Neuronal stem cell (in vitro differentiated cells): ENCODE measurements at regions not wholly inside any gene's neighbourhood (a gene's known extent, or its start where the extent isn't known, plus 50 kb on each side); places are given as distances from the start of the nearest gene placed in this dataset.
"Not testable (repeated sequence)": the region's sequence is repeated elsewhere in the genome, so short reads cannot be mapped to it uniquely, and the experiment has no call there.

Source experiments
- DNase-seq: peaks from one replicate; pipeline ENCODE4 v3.0.0-alpha.2; 2013; ENCODE audit warnings: low spot score
- H2AFZ ChIP-seq: one replicate; pipeline ENCODE4 v1.6.1; 2013; ENCODE audit warnings: mild to moderate bottlenecking, low read length, inconsistent platforms
- H2AK5ac ChIP-seq: 2 replicates; pipeline ENCODE4 v1.6.1; 2013; ENCODE audit warnings: low read depth, mild to moderate bottlenecking, inconsistent platforms, low read length, moderate library complexity, mixed read lengths
- H2BK120ac ChIP-seq: 2 replicates; pipeline ENCODE4 v1.6.1; 2013; ENCODE audit warnings: low read depth, mild to moderate bottlenecking, inconsistent platforms, low read length, moderate library complexity, mixed read lengths
- H2BK12ac ChIP-seq: one replicate; pipeline ENCODE4 v1.6.1; 2013; ENCODE audit warnings: low read length, inconsistent platforms
- H2BK15ac ChIP-seq: 2 replicates; pipeline ENCODE4 v1.6.1; 2013; ENCODE audit warnings: mild to moderate bottlenecking, low read length, inconsistent platforms, mixed read lengths
- H2BK5ac ChIP-seq: one replicate; pipeline ENCODE4 v1.6.1; 2013; ENCODE audit warnings: inconsistent platforms, mild to moderate bottlenecking, low read length, moderate library complexity
- H3K14ac ChIP-seq: one replicate; pipeline ENCODE4 v1.6.1; 2013; ENCODE audit warnings: low read length, inconsistent platforms
- H3K18ac ChIP-seq: 2 replicates; pipeline ENCODE4 v1.6.1; 2013; ENCODE audit warnings: low read length, inconsistent platforms
- H3K23ac ChIP-seq: 2 replicates; pipeline ENCODE4 v1.6.1; 2013; ENCODE audit warnings: low read depth, mild to moderate bottlenecking, mixed read lengths, low read length, inconsistent platforms; ENCODE audit not compliant: poor library complexity
- H3K27ac ChIP-seq: replicated peaks from 3 replicates; pipeline ENCODE4 v1.5.1; 2013; ENCODE audit warnings: low read length, inconsistent platforms
- H3K27me3 ChIP-seq, 3 experiments: 2 replicates each; pipeline ENCODE4 v1.6.1; 2013; ENCODE audit warnings: low read length in 3 of 3, mild to moderate bottlenecking in 2 of 3, inconsistent platforms in 1 of 3, low read depth in 1 of 3, mixed read lengths in 1 of 3, moderate library complexity in 1 of 3; ENCODE audit not compliant: control insufficient read depth in 3 of 3, insufficient read depth in 3 of 3
- H3K36me3 ChIP-seq, 2 donors: replicated peaks in 1 of 2; 2 replicates each; pipeline ENCODE4 v1.6.1; 2013; ENCODE audit warnings: low read length in 2 of 2; ENCODE audit not compliant: control insufficient read depth in 2 of 2, insufficient read depth in 2 of 2
- H3K4ac ChIP-seq: 2 replicates; pipeline ENCODE4 v1.6.1; 2013; ENCODE audit warnings: inconsistent platforms, mild to moderate bottlenecking, low read length, moderate library complexity
- H3K4me1 ChIP-seq, 2 donors: 1 replicate in 1 of 2; 2 replicates in 1 of 2; pipeline ENCODE4 v1.6.1; 2013; ENCODE audit warnings: low read length in 2 of 2, low read depth in 1 of 2; ENCODE audit not compliant: control insufficient read depth in 2 of 2, insufficient read depth in 1 of 2
- H3K4me2 ChIP-seq: one replicate; pipeline ENCODE4 v1.6.1; 2013; ENCODE audit warnings: mild to moderate bottlenecking, low read length, inconsistent platforms; ENCODE audit not compliant: insufficient read depth, poor library complexity, severe bottlenecking
- H3K4me3 ChIP-seq, 2 donors: 2 replicates each; pipeline ENCODE4 v1.5.1; 2013; ENCODE audit warnings: low read length in 2 of 2, mild to moderate bottlenecking in 2 of 2, inconsistent platforms in 1 of 2, moderate library complexity in 1 of 2
- H3K79me1 ChIP-seq: one replicate; pipeline ENCODE4 v1.6.1; 2013; ENCODE audit warnings: low read depth, mild to moderate bottlenecking, inconsistent platforms, low read length, moderate library complexity
- H3K9ac ChIP-seq: one replicate; pipeline ENCODE4 v1.6.1; 2013; ENCODE audit warnings: mild to moderate bottlenecking, low read depth, low read length, inconsistent platforms; ENCODE audit not compliant: poor library complexity
- H3K9me3 ChIP-seq, 2 donors: replicated peaks in 1 of 2; 2 replicates each; pipeline versions ENCODE3 to v1.6.1; 2013; ENCODE audit warnings: low read length in 2 of 2, mild to moderate bottlenecking in 2 of 2, inconsistent platforms in 1 of 2, low read depth in 1 of 2, mixed read lengths in 1 of 2, moderate library complexity in 1 of 2; ENCODE audit not compliant: control insufficient read depth in 2 of 2, insufficient read depth in 1 of 2
- H4K8ac ChIP-seq: one replicate; pipeline ENCODE4 v1.6.1; 2013; ENCODE audit warnings: low read depth, mild to moderate bottlenecking, inconsistent platforms, low read length, moderate library complexity
- H4K91ac ChIP-seq: one replicate; pipeline ENCODE4 v1.6.1; 2013; ENCODE audit warnings: low read length, low read depth, mild to moderate bottlenecking, inconsistent platforms; ENCODE audit not compliant: poor library complexity
- WGBS, 2 donors: extraction: QIAGEN DNeasy Blood & Tissue Kit; methylation state at CpG; one replicate each; pipeline ENCODE4 v1.1.7; 2013; ENCODE audit warnings: missing lambda C conversion rate in 2 of 2, mixed read lengths in 1 of 2; ENCODE audit not compliant: insufficient read length in 2 of 2, insufficient replicate concordance in 1 of 2; ENCODE audit errors: extremely low coverage in 2 of 2; 5-methylcytosine and 5-hydroxymethylcytosine counted together

DNA sequence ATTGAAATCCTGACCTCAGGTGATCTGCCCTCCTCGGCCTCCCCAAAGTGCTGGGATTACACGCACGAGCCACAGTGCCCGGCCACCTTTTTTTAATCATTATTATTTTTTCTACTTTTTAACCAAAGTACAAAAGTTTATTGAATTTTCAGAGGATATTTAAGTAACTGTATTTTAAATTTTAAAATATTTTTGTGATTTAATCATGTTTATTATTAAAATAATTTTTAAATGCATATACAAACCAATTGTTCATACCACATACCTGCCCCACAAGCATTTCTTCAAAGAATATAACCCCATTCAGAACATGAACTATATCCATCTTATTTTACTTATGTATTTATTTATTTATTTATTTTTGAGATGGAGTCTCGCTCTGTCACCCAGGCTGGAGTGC is 163.6 kb upstream of the MAP2 start:
- no peak overlapping the region for H2BK5ac ChIP-seq
- H3K36me3 ChIP-seq = no peaks in the 10 kb centered on the region
- H3K14ac ChIP-seq = no peak overlapping the region
- H3K27me3 ChIP-seq = no peaks in the 10 kb centered on the region
- H2BK12ac ChIP-seq = no peak overlapping the region
- H2AFZ ChIP-seq = no peak overlapping the region
- no peak overlapping the region for H3K4ac ChIP-seq
- H4K8ac ChIP-seq = no peak overlapping the region
- no peak overlapping the region for H2BK15ac ChIP-seq
- no peak overlapping the region for H4K91ac ChIP-seq
- WGBS, 2 donors = no CpG with 5 or more reads among the region's 5 CpGs
- DNase-seq = no peak
- peaks cover 0 to 1% of the 10 kb centered on the region in 2 donors for H3K9me3 ChIP-seq
- no peak overlapping the region for H3K27ac ChIP-seq
- no peak overlapping the region for H3K4me3 ChIP-seq
- no peak overlapping the region for H3K18ac ChIP-seq
- H3K4me2 ChIP-seq = no peak overlapping the region
- no peaks in the 10 kb centered on the region for H3K4me1 ChIP-seq
- H3K9ac ChIP-seq = no peak overlapping the region
- H2AK5ac ChIP-seq = no peak overlapping the region
- no peak overlapping the region for H2BK120ac ChIP-seq
- no peak overlapping the region for H3K23ac ChIP-seq
- no peaks in the 10 kb centered on the region for H3K79me1 ChIP-seq

DNA sequence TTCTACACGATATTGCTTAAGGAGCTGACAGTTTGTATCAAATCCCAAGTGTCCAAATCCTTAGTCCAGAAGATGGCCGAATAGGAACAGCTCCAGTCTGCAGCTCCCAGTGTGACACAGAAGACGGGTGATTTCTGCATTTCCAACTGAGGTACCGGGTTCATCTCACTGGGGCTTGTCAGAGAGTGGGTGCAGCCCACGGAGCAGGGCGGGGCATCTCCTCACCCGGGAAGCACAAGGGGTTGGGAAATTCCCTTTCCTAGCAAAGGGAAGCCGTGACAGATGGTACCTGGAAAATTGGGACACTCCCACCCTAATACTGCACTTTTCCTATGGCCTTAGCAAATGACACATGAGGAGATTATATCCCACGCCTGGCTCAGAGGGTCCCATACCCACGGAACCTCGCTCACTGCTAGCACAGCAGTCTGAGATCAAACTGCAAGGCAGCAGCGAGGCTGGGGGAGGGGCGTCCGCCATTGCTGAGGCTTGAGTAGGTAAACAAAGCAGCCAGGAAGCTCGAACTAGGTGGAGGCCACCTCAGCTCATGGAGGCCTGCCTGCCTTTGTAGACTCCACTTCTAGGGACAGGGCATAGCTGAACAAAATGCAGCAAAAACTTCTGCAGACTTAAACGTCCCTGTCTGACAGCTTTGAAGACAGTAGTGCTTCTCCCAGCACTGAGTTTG is 162.3 kb upstream of the MAP2 start:
- H3K4me2 ChIP-seq, H3K79me1 ChIP-seq, H3K4me1 ChIP-seq, H2AK5ac ChIP-seq, H3K9ac ChIP-seq, H3K18ac ChIP-seq, H3K27me3 ChIP-seq, H2BK15ac ChIP-seq, H3K36me3 ChIP-seq, H3K23ac ChIP-seq, DNase-seq, H4K91ac ChIP-seq, H3K4ac ChIP-seq, H2BK5ac ChIP-seq, H2BK12ac ChIP-seq, H4K8ac ChIP-seq, H3K4me3 ChIP-seq, H3K27ac ChIP-seq, H3K9me3 ChIP-seq, H3K14ac ChIP-seq, H2BK120ac ChIP-seq: not testable (repeated sequence)
- WGBS, 2 donors = no CpG with 5 or more reads among the region's 16 CpGs
- peak overlapping the region; percentile 17 for H2AFZ ChIP-seq

DNA sequence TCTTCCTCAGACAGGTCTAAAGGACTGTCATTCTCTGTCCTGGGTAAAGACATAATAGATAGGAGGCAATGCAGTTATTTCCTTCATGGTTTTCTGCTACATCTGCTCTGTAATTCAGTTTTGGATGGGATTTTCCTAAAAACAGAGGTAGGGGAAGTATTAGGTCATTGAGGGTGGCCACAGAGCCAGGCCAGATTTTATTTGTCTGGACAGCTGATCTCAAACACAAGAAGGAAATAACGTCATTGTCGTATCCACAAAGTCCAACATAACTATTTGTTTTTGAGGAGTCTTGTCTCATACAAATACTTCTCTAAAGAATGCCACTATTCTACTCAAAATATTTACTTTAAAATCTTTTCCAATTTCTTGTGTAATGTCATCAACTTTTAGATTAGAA is 154.8 kb upstream of the MAP2 start:
- Histone ChIP-seq H3K36me3 (no peaks in the 10 kb centered on the region), H2BK12ac (no peak overlapping the region), H3K27ac (no peak overlapping the region), H3K14ac (no peak overlapping the region), H3K4me3 (no peak overlapping the region), H3K4me2 (no peak overlapping the region), H4K91ac (no peak overlapping the region), H3K23ac (no peak overlapping the region), H3K4me1 (no peaks in the 10 kb centered on the region), H2BK15ac (no peak overlapping the region), H3K9me3 (peaks cover 0 to 2% of the 10 kb centered on the region in 2 donors), H3K4ac (no peak overlapping the region), H3K79me1 (no peaks in the 10 kb centered on the region), H2BK5ac (no peak overlapping the region), H2AFZ (no peak overlapping the region), H3K27me3 (no peaks in the 10 kb centered on the region), H3K9ac (no peak overlapping the region), H2BK120ac (no peak overlapping the region), H3K18ac (no peak overlapping the region), H2AK5ac (no peak overlapping the region), H4K8ac (no peak overlapping the region)
- DNase-seq = no peak
- no CpG with 5 or more reads among the region's 2 CpGs for WGBS, 2 donors

DNA sequence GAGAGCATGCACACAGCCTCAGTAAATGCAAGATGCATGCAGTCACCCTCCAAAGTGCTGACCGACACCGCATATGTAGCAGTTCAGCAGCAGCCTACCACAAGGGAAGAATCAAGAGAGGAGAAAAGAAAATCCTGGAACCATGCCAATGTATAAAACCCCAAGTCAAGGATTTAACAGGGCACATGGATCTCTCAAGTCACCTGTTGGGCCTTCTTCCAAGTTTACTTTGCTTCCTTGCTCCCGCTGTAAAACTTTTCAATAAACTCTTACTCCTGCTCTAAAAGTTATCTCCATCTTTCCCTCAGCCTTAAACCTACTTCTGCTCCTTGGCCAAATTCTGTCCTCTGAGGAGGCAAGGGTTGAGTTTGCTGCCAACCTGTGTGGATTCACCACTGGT is 147.8 kb upstream of the MAP2 start:
- H3K79me1 ChIP-seq = no peaks in the 10 kb centered on the region
- H3K27ac ChIP-seq = no peak overlapping the region
- no peaks in the 10 kb centered on the region for H3K36me3 ChIP-seq
- no peak overlapping the region for H2BK12ac ChIP-seq
- no peak overlapping the region for H2BK120ac ChIP-seq
- no peaks in the 10 kb centered on the region for H3K27me3 ChIP-seq
- no peak overlapping the region for H4K8ac ChIP-seq
- no peak overlapping the region for H2BK5ac ChIP-seq
- no peak overlapping the region for H2AFZ ChIP-seq
- H3K4me3 ChIP-seq = no peak overlapping the region
- no peak overlapping the region for H3K14ac ChIP-seq
- no peak overlapping the region for H2BK15ac ChIP-seq
- H2AK5ac ChIP-seq = no peak overlapping the region
- no peak overlapping the region for H3K23ac ChIP-seq
- WGBS, 2 donors = no CpG with 5 or more reads among the region's 3 CpGs
- no peak overlapping the region for H3K4ac ChIP-seq
- H3K4me1 ChIP-seq = no peaks in the 10 kb centered on the region
- no peak overlapping the region for H3K4me2 ChIP-seq
- no peaks in the 10 kb centered on the region for H3K9me3 ChIP-seq
- DNase-seq = no peak
- no peak overlapping the region for H4K91ac ChIP-seq
- H3K18ac ChIP-seq = no peak overlapping the region
- no peak overlapping the region for H3K9ac ChIP-seq
